Lung (tissue), 11 donors: ENCODE measurements at regions not wholly inside any gene's neighbourhood (a gene's known extent, or its start where the extent isn't known, plus 50 kb on each side); places are given as distances from the start of the nearest gene placed in this dataset.

Experiments
- ATAC-seq: fragments of 200-7000 bp; cut with Tn5 transposase; one replicate; pipeline ENCODE4 v1.9.1; 2020; ENCODE audit warnings: moderate number of reproducible peaks; ENCODE audit not compliant: insufficient read depth, low FRiP score
- DNase-seq, 3 donors: peaks; one replicate each; pipeline ENCODE4 v3.0.0-alpha.2; 2013 to 2017
- H3K27ac ChIP-seq, 2 donors: one replicate each; pipeline ENCODE4 v1.5.1; 2013; ENCODE audit warnings: mild to moderate bottlenecking in 2 of 2, moderate library complexity in 2 of 2, control low read depth in 1 of 2, inconsistent platforms in 1 of 2, low read depth in 1 of 2, low read length in 1 of 2
- H3K27me3 ChIP-seq, 3 donors: one replicate each; pipeline ENCODE4 v1.5.1; 2013; ENCODE audit warnings: low read length in 2 of 3; ENCODE audit not compliant: control insufficient read depth in 3 of 3, insufficient read depth in 3 of 3
- H3K36me3 ChIP-seq, 4 donors: one replicate each; pipeline ENCODE4 v1.5.1; 2013; ENCODE audit warnings: low read length in 4 of 4, mild to moderate bottlenecking in 1 of 4, moderate library complexity in 1 of 4; ENCODE audit not compliant: control insufficient read depth in 4 of 4, insufficient read depth in 4 of 4
- H3K4me1 ChIP-seq, 5 donors: one replicate each; pipeline ENCODE4 v1.5.1; 2013; ENCODE audit warnings: low read length in 5 of 5, mild to moderate bottlenecking in 2 of 5, moderate library complexity in 1 of 5; ENCODE audit not compliant: control insufficient read depth in 5 of 5, insufficient read depth in 5 of 5
- H3K4me3 ChIP-seq: one replicate; pipeline ENCODE4 v1.5.1; 2013; ENCODE audit warnings: mild to moderate bottlenecking, control low read depth, moderate library complexity
- H3K9ac ChIP-seq, 2 donors: one replicate each; pipeline ENCODE4 v1.5.1; 2013; ENCODE audit warnings: low read length in 2 of 2, control low read depth in 1 of 2; ENCODE audit not compliant: insufficient read depth in 1 of 2
- H3K9me3 ChIP-seq, 4 donors: one replicate each; pipeline ENCODE4 v1.5.1; 2013; ENCODE audit warnings: low read length in 3 of 4, mild to moderate bottlenecking in 1 of 4, moderate library complexity in 1 of 4; ENCODE audit not compliant: control insufficient read depth in 4 of 4, insufficient read depth in 3 of 4
- WGBS, 2 donors: extraction: QIAGEN DNeasy Blood & Tissue Kit; methylation state at CpG; one replicate each; pipeline ENCODE4 v1.1.7; 2013; 5-methylcytosine and 5-hydroxymethylcytosine counted together
- TF ChIP-seq, protein P1 (sequence below): IDR thresholded peaks from 2 replicates; pipeline ENCODE4 v1.5.1; 2012; ENCODE audit warnings: mild to moderate bottlenecking; ENCODE audit errors: control extremely low read depth, extremely low read depth
- donor health status: control.
- donor health status: control.
- donor health status: Bipolar disorder and iron deficiency.
- donor health status: healthy.
- donor health status: DM: yes; HTN: yes; CAD: no.

GRCh38 chr5:10921160-10921559, 160.1 kb upstream of the DAP start:
- no peaks in the 10 kb centered on the region for H3K36me3 ChIP-seq
- no peak overlapping the region for H3K27ac ChIP-seq
- no peak overlapping the region for H3K9ac ChIP-seq
- DNase-seq (no peak), ATAC-seq (no peak)
- H3K9me3 ChIP-seq = no peaks in the 10 kb centered on the region
- WGBS, 2 donors = 89 to 90% methylated on average over 3 of the region's 3 CpGs
- H3K4me3 ChIP-seq = no peak overlapping the region
- H3K4me1 ChIP-seq = no peaks in the 10 kb centered on the region
- no peaks in the 10 kb centered on the region for H3K27me3 ChIP-seq
- TF ChIP-seq, protein P1, sequence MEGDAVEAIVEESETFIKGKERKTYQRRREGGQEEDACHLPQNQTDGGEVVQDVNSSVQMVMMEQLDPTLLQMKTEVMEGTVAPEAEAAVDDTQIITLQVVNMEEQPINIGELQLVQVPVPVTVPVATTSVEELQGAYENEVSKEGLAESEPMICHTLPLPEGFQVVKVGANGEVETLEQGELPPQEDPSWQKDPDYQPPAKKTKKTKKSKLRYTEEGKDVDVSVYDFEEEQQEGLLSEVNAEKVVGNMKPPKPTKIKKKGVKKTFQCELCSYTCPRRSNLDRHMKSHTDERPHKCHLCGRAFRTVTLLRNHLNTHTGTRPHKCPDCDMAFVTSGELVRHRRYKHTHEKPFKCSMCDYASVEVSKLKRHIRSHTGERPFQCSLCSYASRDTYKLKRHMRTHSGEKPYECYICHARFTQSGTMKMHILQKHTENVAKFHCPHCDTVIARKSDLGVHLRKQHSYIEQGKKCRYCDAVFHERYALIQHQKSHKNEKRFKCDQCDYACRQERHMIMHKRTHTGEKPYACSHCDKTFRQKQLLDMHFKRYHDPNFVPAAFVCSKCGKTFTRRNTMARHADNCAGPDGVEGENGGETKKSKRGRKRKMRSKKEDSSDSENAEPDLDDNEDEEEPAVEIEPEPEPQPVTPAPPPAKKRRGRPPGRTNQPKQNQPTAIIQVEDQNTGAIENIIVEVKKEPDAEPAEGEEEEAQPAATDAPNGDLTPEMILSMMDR = no peak

- no peak overlapping the region for H3K9ac ChIP-seq
- H3K36me3 ChIP-seq = no peaks in the 10 kb centered on the region
- no peaks in the 10 kb centered on the region for H3K27me3 ChIP-seq
- no peaks in the 10 kb centered on the region for H3K9me3 ChIP-seq
- no peak overlapping the region for H3K4me3 ChIP-seq
- 90 to 92% methylated on average over 2 of the region's 2 CpGs for WGBS, 2 donors
- TF ChIP-seq, protein P1 = no peak
- no peak overlapping the region for H3K27ac ChIP-seq
- DNase-seq (no peak), ATAC-seq (no peak)
- no peaks in the 10 kb centered on the region for H3K4me1 ChIP-seq
Measured at GRCh38 chr5:10920400-10920799, 159.4 kb upstream of the DAP start.

GRCh38 chr5:10914741-10915480, 153.9 kb upstream of the DAP start:
- Histone ChIP-seq H3K4me1 (no peaks in the 10 kb centered on the region), H3K9ac (no peak overlapping the region), H3K27me3 (peaks cover 0 to 3% (median 0%) of the 10 kb centered on the region in 3 donors), H3K27ac (no peak overlapping the region), H3K4me3 (no peak overlapping the region), H3K9me3 (no peaks in the 10 kb centered on the region), H3K36me3 (no peaks in the 10 kb centered on the region)
- TF ChIP-seq, protein P1 = no peak
- DNase-seq (no peak), ATAC-seq (no peak)
- WGBS, 2 donors = 88% methylated on average over 9 of the region's 9 CpGs

- TF ChIP-seq, protein P1 = no peak
- Histone ChIP-seq H3K27ac (no peak overlapping the region), H3K9ac (no peak overlapping the region), H3K36me3 (no peaks in the 10 kb centered on the region), H3K27me3 (peaks cover 0 to 3% (median 0%) of the 10 kb centered on the region in 3 donors), H3K4me3 (no peak overlapping the region), H3K9me3 (no peaks in the 10 kb centered on the region), H3K4me1 (no peaks in the 10 kb centered on the region)
- WGBS, 2 donors = 24 to 28% methylated on average over 5 of the region's 5 CpGs
- DNase-seq (no peak), ATAC-seq (no peak)
Measured at GRCh38 chr5:10913841-10914240, 152.8 kb upstream of the DAP start.
